ENCODE measurements at regions not wholly inside any gene's neighbourhood (a gene's known extent, or its start where the extent isn't known, plus 50 kb on each side); places are given as distances from the start of the nearest gene placed in this dataset.

- Histone ChIP-seq H3K4me1 (ENCODE audit: insufficient read depth, low read length) (no peaks in the 10 kb centered on the region), H3K4me2 (ENCODE audit: low read length) (no peak overlapping the region), H3K9me3 (ENCODE audit: insufficient read depth, low read depth, low read length) (no peaks in the 10 kb centered on the region), H4K20me1 (ENCODE audit: insufficient read depth, low read length) (no peaks in the 10 kb centered on the region), H2AFZ (ENCODE audit: low read depth, low read length) (no peak overlapping the region), H3K79me2 (ENCODE audit: insufficient read depth, low read length) (no peaks in the 10 kb centered on the region), H3K27me3 (ENCODE audit: insufficient read depth, low read length) (no peaks in the 10 kb centered on the region), H3K27ac (ENCODE audit: low read depth, low read length) (no peak overlapping the region), H3K36me3 (ENCODE audit: insufficient read depth, low read length) (no peaks in the 10 kb centered on the region), H3K4me3 (ENCODE audit: insufficient read depth, low read depth, low read length) (no peak overlapping the region), H3K9ac (ENCODE audit: low read length) (no peak overlapping the region)
- no peaks in the 10 kb centered on the region for H3K4me1 Mint-ChIP-seq (ENCODE audit: low read depth, unreplicated experiment)
- H3K27me3 Mint-ChIP-seq (ENCODE audit: low read depth, unreplicated experiment): peaks cover 5% of the 10 kb centered on the region
- H3K36me3 Mint-ChIP-seq (ENCODE audit: low read depth, unreplicated experiment): no peaks in the 10 kb centered on the region
- FAIRE-seq (no peak), DNase-seq (ENCODE audit: low read depth) (no peak)
- H3K9me3 Mint-ChIP-seq (ENCODE audit: unreplicated experiment): no peaks in the 10 kb centered on the region
- TF ChIP-seq CTCF (IDR thresholded peaks at IDR 0.05; ENCODE audit: insufficient read depth, low read depth, low read length) (no peak), EZH2 (IDR thresholded peaks at IDR 0.05; ENCODE audit: insufficient read depth, low read length) (no peak)
- no peak overlapping the region for H3K27ac Mint-ChIP-seq (ENCODE audit: unreplicated experiment)
- H3K4me3 Mint-ChIP-seq (ENCODE audit: unreplicated experiment): no peak overlapping the region
Observed at GRCh38 chr5:144093400-144093799, 77.1 kb downstream of the YIPF5 start.

- Histone ChIP-seq H3K79me2 (ENCODE audit: insufficient read depth, low read length) (no peaks in the 10 kb centered on the region), H2AFZ (ENCODE audit: low read depth, low read length) (no peak overlapping the region), H3K4me3 (ENCODE audit: insufficient read depth, low read depth, low read length) (no peak overlapping the region), H3K4me1 (ENCODE audit: insufficient read depth, low read length) (no peaks in the 10 kb centered on the region), H3K27ac (ENCODE audit: low read depth, low read length) (no peak overlapping the region), H3K36me3 (ENCODE audit: insufficient read depth, low read length) (no peaks in the 10 kb centered on the region), H4K20me1 (ENCODE audit: insufficient read depth, low read length) (no peaks in the 10 kb centered on the region), H3K4me2 (ENCODE audit: low read length) (no peak overlapping the region), H3K9me3 (ENCODE audit: insufficient read depth, low read depth, low read length) (no peaks in the 10 kb centered on the region), H3K9ac (ENCODE audit: low read length) (no peak overlapping the region), H3K27me3 (ENCODE audit: insufficient read depth, low read length) (no peaks in the 10 kb centered on the region)
- no peak overlapping the region for H3K27ac Mint-ChIP-seq (ENCODE audit: unreplicated experiment)
- H3K4me1 Mint-ChIP-seq (ENCODE audit: low read depth, unreplicated experiment): no peaks in the 10 kb centered on the region
- H3K9me3 Mint-ChIP-seq (ENCODE audit: unreplicated experiment): no peaks in the 10 kb centered on the region
- no peak for FAIRE-seq
- no peak overlapping the region for H3K4me3 Mint-ChIP-seq (ENCODE audit: unreplicated experiment)
- no peak for TF ChIP-seq EZH2 (IDR thresholded peaks at IDR 0.05; ENCODE audit: insufficient read depth, low read length)
- no peak for TF ChIP-seq CTCF (IDR thresholded peaks at IDR 0.05; ENCODE audit: insufficient read depth, low read depth, low read length)
- DNase-seq (ENCODE audit: low read depth): no peak
- H3K36me3 Mint-ChIP-seq (ENCODE audit: low read depth, unreplicated experiment): no peaks in the 10 kb centered on the region
- peaks cover 5% of the 10 kb centered on the region for H3K27me3 Mint-ChIP-seq (ENCODE audit: low read depth, unreplicated experiment)
Observed at GRCh38 chr5:144093868-144094267, 76.6 kb downstream of the YIPF5 start.

GRCh38 chr5:144100702-144101101 lies 69.8 kb downstream of the YIPF5 start:
- Mint-ChIP-seq H3K36me3 (ENCODE audit: low read depth, unreplicated experiment) (no peaks in the 10 kb centered on the region), H3K27ac (ENCODE audit: unreplicated experiment) (no peak overlapping the region), H3K4me3 (ENCODE audit: unreplicated experiment) (no peak overlapping the region), H3K4me1 (ENCODE audit: low read depth, unreplicated experiment) (no peaks in the 10 kb centered on the region), H3K9me3 (ENCODE audit: unreplicated experiment) (no peaks in the 10 kb centered on the region), H3K27me3 (ENCODE audit: low read depth, unreplicated experiment) (no peaks in the 10 kb centered on the region)
- Histone ChIP-seq H3K27ac (ENCODE audit: low read depth, low read length) (no peak overlapping the region), H3K27me3 (ENCODE audit: insufficient read depth, low read length) (no peaks in the 10 kb centered on the region), H3K36me3 (ENCODE audit: insufficient read depth, low read length) (no peaks in the 10 kb centered on the region), H3K4me1 (ENCODE audit: insufficient read depth, low read length) (no peaks in the 10 kb centered on the region), H3K4me2 (ENCODE audit: low read length) (no peak overlapping the region), H3K9ac (ENCODE audit: low read length) (no peak overlapping the region), H4K20me1 (ENCODE audit: insufficient read depth, low read length) (no peaks in the 10 kb centered on the region), H3K79me2 (ENCODE audit: insufficient read depth, low read length) (no peaks in the 10 kb centered on the region), H3K4me3 (ENCODE audit: insufficient read depth, low read depth, low read length) (no peak overlapping the region), H3K9me3 (ENCODE audit: insufficient read depth, low read depth, low read length) (no peaks in the 10 kb centered on the region), H2AFZ (ENCODE audit: low read depth, low read length) (no peak overlapping the region)
- TF ChIP-seq EZH2 (IDR thresholded peaks at IDR 0.05; ENCODE audit: insufficient read depth, low read length) (no peak), CTCF (IDR thresholded peaks at IDR 0.05; ENCODE audit: insufficient read depth, low read depth, low read length) (no peak)
- DNase-seq (ENCODE audit: low read depth) (no peak), FAIRE-seq (no peak)
